GM18867 (cell line): ENCODE measurements at regions not wholly inside any gene's neighbourhood (a gene's known extent, or its start where the extent isn't known, plus 50 kb on each side); places are given as distances from the start of the nearest gene placed in this dataset.

ENCODE experiments used
- ATAC-seq: cut with Tn5 transposase; IDR thresholded peaks from one replicate; pipeline ENCODE4 v1.9.1; 2021; ENCODE audit warnings: mild to moderate bottlenecking, moderate library complexity; ENCODE audit not compliant: unreplicated experiment

DNA sequence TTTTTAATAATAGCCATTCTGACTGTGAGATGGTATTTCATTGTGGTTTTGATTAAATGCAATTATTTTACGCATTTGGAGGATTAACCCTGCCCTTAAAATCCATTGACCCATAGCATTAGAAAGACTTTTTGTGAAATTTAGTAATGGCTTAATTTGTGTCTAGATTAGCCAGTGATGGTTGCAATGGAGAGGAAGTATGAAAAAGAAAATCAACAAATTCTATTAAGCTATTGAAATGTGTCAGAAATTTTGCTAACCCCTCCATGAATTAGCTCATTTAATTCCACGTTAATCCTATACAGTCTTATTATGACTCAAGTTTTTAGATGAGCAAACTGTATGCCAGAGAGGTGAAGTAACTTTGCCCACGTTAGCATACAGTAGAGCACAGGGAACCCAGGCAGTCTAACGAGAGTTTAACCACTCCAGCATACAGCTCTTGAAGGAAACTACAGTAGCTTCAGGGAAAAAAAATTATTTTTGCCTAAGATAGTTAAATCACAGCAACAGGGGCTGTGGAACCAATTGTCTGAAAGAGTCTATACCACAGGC, 158.2 kb upstream of the PPP2R2B start:
- ATAC-seq = no peak

GRCh38 chr5:147037515-147038205, 159.1 kb upstream of the PPP2R2B start:
- no peak for ATAC-seq

DNA sequence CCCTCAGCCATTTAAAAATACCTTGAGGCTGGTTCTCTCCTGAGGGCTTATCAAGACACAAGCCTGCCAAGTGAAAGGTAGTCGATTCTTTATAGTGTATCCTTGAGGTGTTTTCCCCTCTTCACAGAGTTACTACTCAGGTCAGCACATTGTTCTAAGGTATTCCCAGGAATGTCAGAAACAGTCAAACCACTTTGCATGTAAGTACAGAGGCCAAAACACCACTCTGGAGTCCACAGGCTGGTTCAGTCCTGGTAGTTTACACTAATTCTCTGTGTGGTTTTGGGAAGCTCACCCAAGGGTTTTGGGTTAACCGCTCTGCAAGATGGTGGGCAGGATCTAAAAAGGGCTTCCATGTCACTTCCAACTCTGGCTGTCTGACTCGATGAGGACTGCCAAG, 162.3 kb upstream of the PPP2R2B start:
- ATAC-seq = no peak

- ATAC-seq = no peak
Measured at GRCh38 chr5:147044572-147045273, 166.2 kb upstream of the PPP2R2B start.

GRCh38 chr5:147045290-147045689, 166.7 kb upstream of the PPP2R2B start:
- ATAC-seq = no peak

DNA sequence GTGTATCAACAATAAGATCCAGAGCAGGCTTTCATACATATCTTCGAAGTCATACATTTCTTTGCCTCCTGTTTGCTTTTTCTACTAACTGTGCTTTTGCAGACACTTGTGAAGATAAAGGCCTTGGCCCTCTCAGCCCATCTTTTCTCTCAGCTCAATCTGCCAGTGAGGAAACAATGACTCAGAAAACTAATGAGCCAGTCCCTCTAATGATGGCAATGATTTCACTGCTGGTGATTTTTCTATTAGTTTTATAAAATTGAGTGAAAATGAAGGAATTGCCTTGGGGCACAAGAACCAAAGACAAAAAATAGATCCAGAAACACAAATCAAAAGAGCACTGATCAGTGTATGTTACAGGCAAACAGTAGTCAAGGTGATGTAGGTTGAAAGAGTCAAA, 167.7 kb upstream of the PPP2R2B start:
- ATAC-seq = no peak

DNA sequence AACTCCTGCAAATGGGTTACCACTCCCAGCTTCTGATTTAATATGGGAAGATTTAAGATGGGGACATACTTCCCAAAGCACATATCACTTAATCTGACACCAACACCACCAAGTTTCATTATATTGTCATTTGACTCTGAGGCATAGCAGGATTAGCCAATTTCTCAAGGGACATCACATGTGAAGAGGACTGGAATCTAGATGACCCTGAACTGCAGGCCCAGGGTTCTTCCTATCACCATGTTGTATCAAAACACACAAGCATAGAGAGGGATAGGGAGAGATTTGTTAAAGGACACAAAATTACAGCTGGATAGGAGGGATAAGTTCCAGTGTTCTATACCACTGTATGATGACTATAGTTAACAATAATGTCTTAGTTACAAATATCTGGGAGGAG, 168.3 kb upstream of the PPP2R2B start:
- ATAC-seq = no peak

DNA sequence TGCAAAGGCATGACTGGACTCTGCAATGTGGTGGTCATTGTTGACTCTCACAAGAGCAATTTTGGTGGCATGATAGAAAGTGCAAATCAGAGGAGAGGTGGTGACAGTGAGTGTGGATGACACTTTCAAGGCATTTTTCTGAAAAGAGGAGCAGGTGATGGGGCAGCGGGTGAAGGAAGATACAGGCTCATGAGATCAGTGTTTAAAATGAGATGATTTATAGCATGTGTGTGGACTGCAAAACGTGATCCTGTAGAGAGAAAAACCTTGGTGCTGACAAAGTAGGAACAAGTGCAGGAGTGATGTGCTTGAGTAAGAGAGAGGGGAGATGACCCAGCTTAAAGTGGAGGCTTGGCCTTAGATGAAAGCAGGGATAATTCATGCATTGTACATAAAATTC, 171.2 kb upstream of the PPP2R2B start:
- no peak for ATAC-seq

DNA sequence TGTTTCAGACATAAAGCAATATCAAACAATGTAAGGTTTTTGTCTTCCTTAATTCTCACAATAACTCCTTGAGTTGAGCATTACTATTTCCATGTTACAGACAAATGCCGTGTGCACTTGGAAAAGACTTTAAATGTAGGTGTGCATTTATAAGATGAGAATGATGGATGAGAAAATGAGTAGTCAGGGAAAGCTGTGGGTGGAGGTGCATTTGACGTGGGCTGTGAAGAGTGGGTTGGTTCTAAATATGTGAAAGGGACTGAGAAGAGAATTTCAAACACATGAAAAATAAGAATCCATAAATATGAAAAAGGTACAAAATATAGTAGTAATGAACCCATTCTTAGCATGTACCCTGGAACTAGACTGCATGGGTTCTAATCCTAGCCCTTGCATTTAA, 171.6 kb upstream of the PPP2R2B start:
- ATAC-seq = no peak

- ATAC-seq = no peak
Measured at GRCh38 chr5:147051193-147051592, 172.6 kb upstream of the PPP2R2B start.

DNA sequence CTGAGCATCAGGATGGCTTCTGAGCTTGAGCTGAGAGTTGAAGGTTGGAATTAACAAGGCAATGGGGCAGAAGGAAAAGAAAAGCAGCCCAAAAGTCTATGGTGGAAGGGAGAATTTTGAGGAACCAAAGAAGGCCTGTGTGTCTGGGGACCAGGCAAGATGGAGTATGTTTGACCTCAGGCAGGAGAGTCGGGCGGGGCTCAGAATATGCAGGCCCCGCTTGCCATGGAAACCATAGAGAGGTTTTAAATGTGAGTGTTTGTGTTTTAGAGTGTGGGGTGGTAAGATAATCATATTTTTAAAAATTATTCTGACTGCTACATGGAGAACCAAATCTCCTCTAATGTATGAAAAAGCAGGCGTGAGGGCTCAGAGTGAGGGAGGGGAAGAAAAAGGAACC, 174.0 kb upstream of the PPP2R2B start:
- ATAC-seq = no peak

DNA sequence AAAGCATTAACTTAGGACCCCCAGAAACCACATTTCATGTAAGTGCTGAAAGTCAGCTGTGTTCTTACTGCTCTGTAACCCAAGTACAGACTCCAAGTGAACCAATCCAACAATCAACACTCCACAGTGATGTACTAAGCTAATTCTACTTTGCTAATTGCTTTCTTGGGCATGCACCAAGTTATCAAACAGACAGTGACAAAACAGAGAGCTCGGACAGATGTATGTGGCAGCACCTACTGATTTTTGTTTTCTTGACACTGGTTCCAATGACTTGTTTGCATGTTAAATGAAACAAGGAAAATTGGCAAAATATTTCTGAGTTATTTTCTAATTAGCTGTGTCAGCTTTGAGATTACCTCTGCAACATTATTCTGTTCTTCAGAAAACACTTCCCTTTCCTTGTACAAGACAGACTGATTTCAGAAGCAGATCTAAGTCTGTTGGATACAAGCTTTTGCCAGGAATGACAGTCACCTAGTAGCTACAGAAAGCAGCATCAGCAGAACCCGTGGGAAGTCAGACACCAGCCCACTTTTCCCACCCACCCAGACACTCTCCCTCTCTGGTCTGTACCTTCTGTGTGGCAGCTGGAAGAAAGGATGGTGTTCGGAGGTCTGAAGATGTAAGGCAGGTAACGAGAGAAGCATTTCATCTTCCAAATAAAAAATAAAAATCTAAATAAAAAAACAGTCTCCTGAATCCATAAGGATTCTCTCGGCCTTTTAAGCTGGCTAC, 176.7 kb upstream of the PPP2R2B start:
- ATAC-seq = no peak

- ATAC-seq = no peak
Measured at GRCh38 chr5:147055850-147056566, 177.5 kb upstream of the PPP2R2B start.

GRCh38 chr5:147057051-147057450, 177.8 kb upstream of the STK32A start:
- no peak for ATAC-seq

DNA sequence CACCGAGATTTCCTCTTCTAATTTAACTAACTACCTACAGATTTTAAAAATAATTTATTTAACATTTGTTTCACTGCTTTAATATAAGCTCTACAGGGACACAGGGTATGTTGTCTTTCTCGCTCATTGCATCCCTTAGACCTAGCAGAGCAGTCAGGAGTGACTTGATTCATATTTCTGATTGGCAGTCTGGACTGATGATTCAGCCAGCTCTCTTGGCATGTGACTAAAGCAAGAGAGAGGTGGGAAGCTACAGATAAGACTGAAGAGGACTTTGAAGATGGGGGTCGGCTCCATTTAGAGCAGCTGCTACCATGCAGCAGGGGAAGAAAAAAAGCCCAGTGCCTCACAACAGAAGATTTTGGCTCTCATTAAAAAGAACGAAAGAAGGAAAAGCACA, 173.4 kb upstream of the STK32A start:
- ATAC-seq = no peak

DNA sequence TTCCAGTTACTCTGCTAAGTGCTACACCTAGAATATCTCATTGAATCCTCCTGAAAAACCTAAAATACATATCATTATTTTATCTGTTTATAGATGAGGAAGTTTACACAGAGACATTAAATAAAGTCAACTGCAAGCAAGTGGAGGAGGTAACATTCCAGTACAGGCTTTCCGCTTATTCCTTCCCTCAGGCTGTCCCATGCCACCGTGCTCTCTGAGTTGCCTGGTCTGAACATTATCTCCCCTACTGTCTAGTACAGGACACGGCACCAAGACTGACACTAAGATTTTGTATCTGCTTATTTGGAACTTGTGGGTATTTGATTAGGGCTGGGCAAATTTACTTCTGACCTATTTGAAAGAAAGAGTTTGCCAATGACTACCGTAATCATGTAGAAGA, 172.4 kb upstream of the STK32A start:
- ATAC-seq = no peak

DNA sequence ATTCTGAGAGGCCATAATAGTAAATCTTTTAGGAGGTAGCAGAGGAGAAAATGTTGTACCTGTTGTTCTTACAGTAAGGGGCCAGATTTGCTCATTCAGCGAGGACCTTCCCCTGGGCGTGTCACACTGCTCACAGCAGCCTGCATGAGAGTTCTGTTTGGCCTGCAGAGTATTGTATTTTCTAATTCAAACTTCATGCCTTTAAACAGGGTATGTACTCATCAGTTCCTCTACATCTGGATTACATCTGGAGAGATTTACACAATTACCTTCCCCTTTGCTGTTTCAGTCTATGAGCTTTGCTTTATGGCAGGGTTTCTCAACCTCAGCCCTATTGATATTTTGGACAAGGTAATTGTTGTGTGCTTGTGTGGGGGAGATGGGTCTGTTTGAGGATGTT, 170.9 kb upstream of the STK32A start:
- ATAC-seq = no peak

- ATAC-seq = peak; percentile 81
Measured at GRCh38 chr5:147065071-147065470, 169.8 kb upstream of the STK32A start.

GRCh38 chr5:147068998-147069397, 165.8 kb upstream of the STK32A start:
- ATAC-seq = no peak

- no peak for ATAC-seq
Measured at GRCh38 chr5:147072622-147073021, 162.2 kb upstream of the STK32A start.

DNA sequence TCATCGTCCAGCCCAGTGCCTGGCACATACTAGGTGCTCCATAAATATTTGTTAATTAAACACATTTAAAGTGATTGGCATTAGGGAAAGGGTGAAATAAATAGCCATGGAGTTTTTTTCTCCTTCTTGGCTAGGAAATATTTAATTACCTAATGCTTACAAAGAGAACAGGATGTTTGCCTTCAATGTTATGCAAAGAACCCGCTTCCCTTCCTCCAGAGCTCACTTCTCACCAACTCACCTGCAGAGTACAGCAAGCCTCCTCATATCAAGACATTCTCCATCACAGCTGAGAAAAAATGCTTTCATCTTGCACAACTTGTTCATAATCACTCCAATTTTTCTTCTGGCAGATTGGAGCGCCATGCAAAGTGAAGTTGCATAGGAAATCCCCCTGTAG, 161.7 kb upstream of the STK32A start:
- ATAC-seq = no peak
